ENCODE measurements at regions not wholly inside any gene's neighbourhood (a gene's known extent, or its start where the extent isn't known, plus 50 kb on each side); places are given as distances from the start of the nearest gene placed in this dataset.

DNA sequence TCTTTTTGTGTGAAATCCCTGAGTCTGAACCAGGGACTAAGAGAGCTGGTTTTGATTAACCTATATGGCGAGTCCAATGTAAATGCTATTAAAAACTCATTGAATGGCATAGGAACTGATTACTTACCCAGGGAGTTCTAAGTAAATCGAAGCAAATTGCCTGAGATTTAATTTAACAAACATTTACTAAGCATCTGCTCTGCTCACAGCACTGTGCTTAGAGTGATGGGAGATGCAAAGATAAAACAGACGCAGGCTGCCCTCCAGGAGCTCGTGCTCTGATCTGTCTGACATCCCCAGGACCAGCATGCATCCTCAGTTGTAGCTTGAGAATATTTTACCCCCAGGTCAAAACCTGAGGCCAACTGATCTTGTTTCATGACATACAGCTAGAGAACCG, 247.9 kb downstream of the NR2F2 start:
- TF ChIP-seq, protein P1, sequence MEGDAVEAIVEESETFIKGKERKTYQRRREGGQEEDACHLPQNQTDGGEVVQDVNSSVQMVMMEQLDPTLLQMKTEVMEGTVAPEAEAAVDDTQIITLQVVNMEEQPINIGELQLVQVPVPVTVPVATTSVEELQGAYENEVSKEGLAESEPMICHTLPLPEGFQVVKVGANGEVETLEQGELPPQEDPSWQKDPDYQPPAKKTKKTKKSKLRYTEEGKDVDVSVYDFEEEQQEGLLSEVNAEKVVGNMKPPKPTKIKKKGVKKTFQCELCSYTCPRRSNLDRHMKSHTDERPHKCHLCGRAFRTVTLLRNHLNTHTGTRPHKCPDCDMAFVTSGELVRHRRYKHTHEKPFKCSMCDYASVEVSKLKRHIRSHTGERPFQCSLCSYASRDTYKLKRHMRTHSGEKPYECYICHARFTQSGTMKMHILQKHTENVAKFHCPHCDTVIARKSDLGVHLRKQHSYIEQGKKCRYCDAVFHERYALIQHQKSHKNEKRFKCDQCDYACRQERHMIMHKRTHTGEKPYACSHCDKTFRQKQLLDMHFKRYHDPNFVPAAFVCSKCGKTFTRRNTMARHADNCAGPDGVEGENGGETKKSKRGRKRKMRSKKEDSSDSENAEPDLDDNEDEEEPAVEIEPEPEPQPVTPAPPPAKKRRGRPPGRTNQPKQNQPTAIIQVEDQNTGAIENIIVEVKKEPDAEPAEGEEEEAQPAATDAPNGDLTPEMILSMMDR (IDR thresholded peaks at IDR 0.05; ENCODE audit: low read depth, low read length), result no peak
- TF ChIP-seq EZH2phosphoT487 (IDR thresholded peaks at IDR 0.05; ENCODE audit: low read depth), result no peak

Data from OCI-LY3 (cell line).